H1 (cell line): ENCODE measurements at regions not wholly inside any gene's neighbourhood (a gene's known extent, or its start where the extent isn't known, plus 50 kb on each side); places are given as distances from the start of the nearest gene placed in this dataset.

Source experiments
- CTCF ChIP-seq, 3 experiments: IDR thresholded peaks; 1 replicate in 2 of 3; 2 replicates in 1 of 3; pipeline versions ENCODE4 v1.5.1 to v1.6.1; 2011; ENCODE audit warnings: low read length in 3 of 3, mild to moderate bottlenecking in 3 of 3, inconsistent platforms in 2 of 3, low read depth in 1 of 3, moderate library complexity in 1 of 3; ENCODE audit not compliant: insufficient read depth in 1 of 3; ENCODE audit errors: control extremely low read depth in 1 of 3
- RNF2 ChIP-seq: fragments of 200-900, 300-1000 bp; sonication (generic); IDR thresholded peaks from 2 replicates; pipeline ENCODE4 v1.7.1; 2016; ENCODE audit warnings: borderline replicate concordance, low read depth, mild to moderate bottlenecking, antibody characterized with exemption, low read length; ENCODE audit not compliant: poor library complexity, severe bottlenecking; ENCODE audit errors: missing control alignments
- SIRT6 ChIP-seq: IDR thresholded peaks from one replicate; pipeline ENCODE4 v1.7.1; 2012; ENCODE audit warnings: low read length, inconsistent platforms
- SP1 ChIP-seq: IDR thresholded peaks from 2 replicates; pipeline ENCODE4 v1.6.1; 2011; ENCODE audit warnings: low read depth, low read length

GRCh38 chr11:70500076-70500847 is 101.9 kb downstream of the CTTN start:
- no peak for TF ChIP-seq RNF2
- TF ChIP-seq SP1 = no peak
- no peak for TF ChIP-seq SIRT6
- TF ChIP-seq CTCF (IDR thresholded peaks at IDR 0.05; ENCODE audit: control extremely low read depth in 1 of 3, insufficient read depth in 1 of 3, low read depth in 1 of 3, low read length in 3 of 3) = no peak
